ENCODE measurements at regions not wholly inside any gene's neighbourhood (a gene's known extent, or its start where the extent isn't known, plus 50 kb on each side); places are given as distances from the start of the nearest gene placed in this dataset.
"Not testable (repeated sequence)": the region's sequence is repeated elsewhere in the genome, so short reads cannot be mapped to it uniquely, and the experiment has no call there.

GRCh38 chr10:85459906-85460305 is 906.7 kb downstream of the GRID1 start:
- no peak for DNase-seq (ENCODE audit: low read depth)

GRCh38 chr10:85464336-85464735 is 902.3 kb downstream of the GRID1 start:
- DNase-seq (ENCODE audit: low read depth): no peak

DNA sequence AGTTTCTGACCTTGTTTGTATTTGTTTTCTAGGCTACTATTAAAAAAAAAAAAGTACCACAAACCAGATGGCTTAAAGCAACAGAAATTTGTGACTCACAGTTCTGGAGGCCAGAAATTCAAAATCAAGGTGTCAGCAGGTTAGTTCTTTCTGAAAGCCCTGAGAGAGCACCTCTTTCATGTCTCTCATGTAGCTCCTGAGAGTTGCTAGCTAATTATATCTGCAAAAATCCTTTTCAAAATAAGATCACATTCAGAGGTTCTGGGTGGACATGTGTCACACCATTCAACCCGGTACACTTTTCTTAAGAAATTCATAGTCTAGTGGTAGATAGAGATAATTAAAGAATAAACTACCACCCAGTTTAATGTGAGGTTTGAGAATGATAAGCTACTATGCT is 888.6 kb downstream of the GRID1 start:
- no peak for DNase-seq (ENCODE audit: low read depth)

GRCh38 chr10:85490431-85490830 is 876.2 kb downstream of the GRID1 start:
- no peak for DNase-seq (ENCODE audit: low read depth)

DNA sequence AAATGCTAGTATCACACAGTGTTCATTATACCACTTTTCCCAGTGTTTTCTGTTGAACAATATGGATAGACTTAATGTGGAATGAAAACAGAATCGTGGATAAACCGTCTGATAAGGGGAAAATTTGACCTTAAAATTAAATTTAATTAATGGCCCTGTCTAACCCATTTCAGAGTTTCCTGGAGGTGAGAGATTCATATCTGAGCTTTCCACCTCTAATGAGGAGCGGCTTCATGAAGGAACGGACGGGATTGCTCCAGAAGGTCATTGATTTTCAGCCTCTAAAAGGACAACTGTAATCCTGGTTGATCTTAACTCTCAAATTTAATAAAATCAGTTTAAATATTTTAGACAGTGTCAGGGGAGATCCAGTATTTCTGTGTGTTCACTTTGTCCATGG is 874.9 kb downstream of the GRID1 start:
- DNase-seq (ENCODE audit: low read depth): no peak

DNA sequence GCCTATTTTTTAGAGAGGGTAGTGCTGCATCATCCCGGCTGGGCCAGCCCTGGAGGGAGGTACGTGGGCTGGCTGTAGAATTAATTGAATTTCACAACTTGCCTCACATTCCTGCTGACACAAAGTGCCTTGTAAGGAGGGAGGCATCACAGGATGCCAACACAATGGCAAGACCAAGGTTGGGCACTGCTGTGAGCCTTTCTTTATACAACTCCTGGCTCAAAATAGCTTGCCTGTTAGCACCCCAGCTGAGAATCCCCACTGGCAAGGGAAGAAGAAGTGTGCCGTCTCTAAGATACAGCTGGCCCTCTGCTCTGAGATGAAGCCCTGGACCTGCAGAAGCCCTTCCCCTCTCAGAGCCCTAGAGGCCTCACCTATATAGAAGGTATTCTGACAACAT is 873.9 kb downstream of the GRID1 start:
- no peak for DNase-seq (ENCODE audit: low read depth)

DNA sequence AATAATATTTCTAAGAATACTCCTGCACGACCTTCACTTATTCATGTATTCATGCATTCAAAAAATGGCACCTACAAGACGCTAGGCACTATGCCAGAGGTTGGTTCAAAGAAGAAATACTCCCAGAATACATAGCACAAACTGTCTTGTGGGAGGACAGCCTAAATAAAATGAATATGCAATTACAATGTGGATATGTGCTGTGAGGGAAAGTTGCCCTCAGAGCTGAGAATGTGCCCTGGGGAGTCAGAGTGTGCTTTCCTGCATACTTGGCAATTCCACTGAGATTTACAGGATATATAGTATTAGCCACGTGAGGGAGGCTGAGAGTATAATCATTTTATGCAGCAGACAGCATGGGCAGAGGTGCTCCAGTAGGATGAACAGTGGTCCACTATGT is 872.9 kb downstream of the GRID1 start:
- DNase-seq (ENCODE audit: low read depth): no peak

DNA sequence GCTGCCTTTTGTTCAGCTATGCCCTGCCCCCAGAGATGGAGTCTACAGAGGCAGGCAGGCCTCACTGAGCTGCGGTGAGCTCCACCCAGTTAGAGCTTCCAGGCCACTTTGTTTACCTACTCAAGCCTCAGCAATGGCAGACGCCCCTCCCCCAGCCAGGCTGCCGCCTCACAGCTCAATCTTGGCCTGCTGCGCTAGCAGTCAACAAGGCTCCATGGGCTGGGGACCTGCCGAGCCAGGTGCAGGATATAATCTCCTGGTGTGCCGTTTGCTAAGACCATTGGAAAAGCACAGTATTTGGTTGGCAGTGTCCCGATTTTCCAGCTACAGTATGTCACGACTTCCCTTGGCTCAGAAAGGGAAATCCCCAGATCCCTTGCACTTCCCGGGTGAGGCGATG is 862.0 kb downstream of the GRID1 start:
- not testable (repeated sequence) for DNase-seq (ENCODE audit: low read depth)

DNA sequence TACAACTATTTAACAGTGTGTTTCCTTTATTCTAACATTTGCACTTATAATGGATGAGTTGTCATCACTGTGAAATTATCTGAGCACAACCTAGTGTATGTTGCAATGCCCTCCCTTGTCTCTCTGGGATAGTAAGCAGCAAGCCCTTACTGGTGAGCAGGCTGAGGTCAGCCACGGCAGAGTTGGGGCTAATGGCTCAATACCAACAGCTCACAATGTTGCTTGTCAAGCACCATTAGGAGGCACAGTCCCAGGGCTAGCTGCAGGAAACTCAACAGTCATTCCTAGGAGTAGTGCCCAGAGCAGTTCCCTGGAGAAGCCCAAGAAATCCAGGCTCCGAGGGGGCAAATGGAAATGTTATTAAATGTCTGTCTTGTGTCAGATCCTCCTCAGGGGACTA is 858.4 kb downstream of the GRID1 start:
- no peak for DNase-seq (ENCODE audit: low read depth)

- DNase-seq (ENCODE audit: low read depth): no peak
Observed at GRCh38 chr10:85510682-85511081, 855.9 kb downstream of the GRID1 start.

GRCh38 chr10:85513436-85513835 is 853.2 kb downstream of the GRID1 start:
- DNase-seq (ENCODE audit: low read depth): no peak

- no peak for DNase-seq (ENCODE audit: low read depth)
Observed at GRCh38 chr10:85515316-85515715, 851.3 kb downstream of the GRID1 start.

- no peak for DNase-seq (ENCODE audit: low read depth)
Observed at GRCh38 chr10:85524001-85524666, 842.5 kb downstream of the GRID1 start.

GRCh38 chr10:85527616-85528317 is 838.8 kb downstream of the GRID1 start:
- no peak for DNase-seq (ENCODE audit: low read depth)

DNA sequence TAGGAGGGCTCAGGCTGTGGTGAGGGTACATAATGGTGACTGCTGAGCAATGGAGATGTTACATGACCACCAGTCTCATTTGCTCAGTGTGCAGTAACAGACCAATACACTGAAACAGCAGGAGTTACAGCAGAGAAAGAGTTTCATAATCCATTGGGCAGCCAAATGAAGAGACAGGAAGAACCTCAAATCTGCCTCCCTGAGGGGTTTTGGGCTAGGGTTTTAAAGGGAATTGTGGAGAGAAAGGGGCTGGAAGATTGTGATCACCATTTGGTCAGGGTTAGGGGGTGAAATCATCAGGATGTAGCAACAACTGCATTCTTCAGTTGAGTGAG is 838.3 kb downstream of the GRID1 start:
- DNase-seq (ENCODE audit: low read depth): no peak

DNA sequence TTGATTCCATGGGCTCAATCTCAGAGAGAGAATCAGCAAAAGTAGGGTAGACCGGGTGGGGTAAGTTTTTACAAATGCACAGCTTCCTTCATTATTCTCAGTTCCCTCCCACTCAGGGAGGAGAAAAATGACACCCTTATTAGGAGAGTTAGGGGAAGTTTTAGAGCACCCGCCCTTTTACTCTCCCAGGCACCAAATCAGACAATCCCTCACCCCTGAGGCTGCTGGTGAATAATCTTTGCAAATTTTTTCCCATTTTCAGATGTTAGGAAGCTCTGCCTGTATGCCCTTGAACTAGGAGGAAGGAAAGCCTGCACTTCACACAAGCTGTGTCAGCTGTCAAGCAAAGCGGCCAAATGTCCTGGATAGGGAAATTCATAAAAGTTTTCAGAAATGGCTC is 834.9 kb downstream of the GRID1 start:
- DNase-seq (ENCODE audit: low read depth): no peak

DNA sequence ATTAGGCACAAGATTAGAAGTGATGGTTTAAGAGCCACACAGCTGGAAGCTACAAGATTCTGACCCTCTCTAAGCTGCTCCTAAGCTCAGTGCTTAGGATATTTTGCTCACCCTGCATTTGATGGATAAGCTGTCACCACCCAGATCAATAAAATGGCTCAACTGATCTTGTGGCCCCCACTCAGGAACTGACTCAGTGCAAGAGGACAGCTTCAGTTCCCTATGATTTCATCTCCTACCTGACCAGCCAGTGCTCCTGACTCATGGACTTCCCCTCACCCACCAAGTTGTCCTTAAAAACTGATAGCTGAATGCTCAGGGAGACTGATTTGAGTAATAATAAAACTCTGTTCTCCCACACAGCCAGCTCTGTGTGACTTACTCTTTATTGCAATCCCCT is 833.8 kb downstream of the GRID1 start:
- no peak for DNase-seq (ENCODE audit: low read depth)

DNA sequence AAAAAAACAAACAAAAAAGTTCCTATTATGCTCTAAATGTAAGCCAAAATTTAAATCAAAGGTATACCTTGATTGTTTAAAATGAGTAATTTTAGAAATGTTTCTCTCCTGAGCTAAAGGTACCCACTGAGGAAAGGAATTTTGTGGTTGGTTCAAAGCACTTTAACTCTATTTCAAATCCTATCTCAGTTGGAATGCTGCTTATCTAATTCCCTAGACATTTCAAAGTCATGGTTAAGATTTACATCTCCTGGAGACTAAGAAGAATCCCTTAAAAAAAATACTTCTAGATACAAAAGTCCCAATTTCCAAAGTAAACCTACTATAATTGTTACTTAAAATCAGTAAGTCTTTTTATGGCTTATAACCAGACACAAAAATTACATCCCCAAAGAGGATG is 830.7 kb downstream of the GRID1 start:
- DNase-seq (ENCODE audit: low read depth): no peak

DNA sequence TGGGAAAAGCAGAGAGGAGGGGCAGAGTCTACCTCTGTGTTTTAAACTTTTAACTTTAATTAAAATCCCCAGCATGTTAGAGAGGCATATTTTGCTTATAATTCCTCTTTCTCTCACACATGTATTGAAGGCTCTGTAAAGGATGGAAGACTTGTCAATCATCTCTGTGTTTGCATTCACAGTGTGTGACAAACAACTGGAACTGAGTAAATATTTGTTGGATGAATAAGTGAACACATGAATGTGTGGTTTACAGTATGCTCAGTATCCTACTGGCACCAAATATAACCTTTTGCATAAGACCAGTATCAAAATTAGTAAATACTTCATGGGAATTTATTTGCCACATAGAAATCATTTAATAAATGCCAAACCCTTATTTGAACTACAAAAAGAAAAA is 829.0 kb downstream of the GRID1 start:
- DNase-seq (ENCODE audit: low read depth): no peak

DNA sequence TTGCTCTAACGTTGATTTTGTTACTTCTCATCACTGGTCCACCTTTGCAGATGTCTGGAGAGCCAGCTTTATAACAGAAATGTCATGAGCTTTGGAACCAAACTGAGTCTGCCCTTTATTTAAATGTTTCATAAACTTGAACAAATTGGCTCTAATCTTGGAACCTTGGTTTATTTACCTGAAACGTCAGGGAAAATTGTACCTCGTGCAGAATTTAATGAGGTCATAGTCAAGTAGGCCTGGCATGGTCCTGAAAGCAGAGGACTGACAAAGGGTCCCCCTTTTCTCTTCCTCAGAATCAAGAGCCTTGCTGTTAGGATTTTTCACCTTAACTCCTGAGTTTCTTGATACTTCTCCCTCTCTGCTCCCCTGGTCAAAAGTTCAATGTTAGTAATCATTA is 828.0 kb downstream of the GRID1 start:
- no peak for DNase-seq (ENCODE audit: low read depth)

- DNase-seq (ENCODE audit: low read depth): no peak
Observed at GRCh38 chr10:85542152-85542551, 824.4 kb downstream of the GRID1 start.

GRCh38 chr10:85542936-85543730 is 823.5 kb downstream of the GRID1 start:
- DNase-seq (ENCODE audit: low read depth): no peak

DNA sequence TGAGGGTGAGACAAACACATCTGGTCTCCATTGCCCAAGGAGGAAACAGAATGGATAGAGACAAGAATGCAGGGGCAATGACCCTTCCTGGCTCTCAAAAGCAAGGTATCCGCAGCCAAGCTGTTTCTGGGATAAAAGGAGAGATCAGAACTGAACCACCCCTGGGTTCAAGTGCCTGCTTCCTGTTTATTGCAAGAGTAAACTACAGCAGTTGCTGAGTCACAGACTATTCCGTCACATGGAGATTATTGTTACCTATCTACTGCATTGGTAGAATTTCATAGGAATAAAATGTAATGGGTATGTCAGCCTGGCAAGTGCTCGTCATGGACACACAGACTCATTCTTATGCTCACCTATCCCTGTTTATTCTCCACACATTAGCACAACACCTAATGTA is 821.6 kb downstream of the GRID1 start:
- no peak for DNase-seq (ENCODE audit: low read depth)
